ENCODE measurements at regions not wholly inside any gene's neighbourhood (a gene's known extent, or its start where the extent isn't known, plus 50 kb on each side); places are given as distances from the start of the nearest gene placed in this dataset.

DNA sequence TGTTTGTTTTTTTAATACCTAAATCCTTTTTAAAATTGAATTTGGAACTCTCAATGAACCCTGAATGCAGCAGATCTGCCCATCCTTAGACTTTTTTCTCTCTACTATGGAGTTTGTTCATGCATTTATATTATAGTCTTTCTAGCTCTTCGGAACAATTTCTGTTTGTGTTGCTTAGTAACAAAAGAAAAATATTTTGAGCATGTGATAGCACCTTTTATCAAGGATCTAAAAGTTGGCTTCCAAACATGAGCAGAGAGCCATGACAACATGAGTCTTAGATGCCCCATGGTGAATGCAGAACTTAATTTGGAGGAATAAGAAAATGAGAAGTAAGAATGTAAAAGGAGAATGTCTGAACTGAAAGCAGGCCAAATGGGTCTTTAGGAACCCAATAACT, 133.7 kb downstream of the EDN1 start:
- no peak for DNase-seq (ENCODE audit: low spot score)

DNA sequence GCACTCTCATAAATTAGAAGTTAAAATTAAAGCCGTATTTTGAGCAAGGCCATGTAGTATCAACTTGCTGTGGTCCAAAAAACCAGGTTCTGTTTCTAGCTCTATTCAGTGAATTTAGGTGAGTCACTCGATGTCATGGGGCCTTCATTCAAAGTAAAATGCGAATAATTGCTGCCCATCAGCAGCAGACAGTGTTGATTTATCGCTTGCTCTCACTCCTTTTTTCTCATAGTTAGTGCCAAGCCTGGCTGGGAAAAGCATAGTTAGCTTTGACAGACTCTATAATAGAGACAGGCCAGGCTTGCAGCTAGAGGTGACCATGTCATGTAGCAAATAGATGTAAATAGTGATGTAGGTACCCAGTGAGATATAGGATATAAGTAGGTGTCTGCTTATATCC, 136.0 kb downstream of the EDN1 start:
- DNase-seq (ENCODE audit: low spot score): no peak

DNA sequence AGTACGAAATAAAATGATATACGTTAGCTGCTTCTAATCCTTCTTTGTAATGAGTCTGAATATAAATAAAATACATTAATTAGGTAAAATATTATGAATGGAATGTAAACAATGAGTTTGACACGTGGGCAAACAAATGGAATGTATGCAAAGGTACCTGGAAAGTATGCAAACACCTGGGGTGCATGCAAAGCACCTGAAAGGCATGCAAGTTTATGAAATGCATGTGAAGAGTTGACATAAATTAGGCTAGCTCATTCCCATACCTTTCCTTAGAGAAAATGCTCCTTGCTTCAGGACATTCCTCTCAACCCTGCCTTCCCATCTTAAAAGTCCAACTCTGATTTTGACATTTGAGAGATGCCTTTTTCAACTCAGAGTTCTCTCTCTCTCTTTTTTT, 140.9 kb downstream of the EDN1 start:
- DNase-seq (ENCODE audit: low spot score): no peak

DNA sequence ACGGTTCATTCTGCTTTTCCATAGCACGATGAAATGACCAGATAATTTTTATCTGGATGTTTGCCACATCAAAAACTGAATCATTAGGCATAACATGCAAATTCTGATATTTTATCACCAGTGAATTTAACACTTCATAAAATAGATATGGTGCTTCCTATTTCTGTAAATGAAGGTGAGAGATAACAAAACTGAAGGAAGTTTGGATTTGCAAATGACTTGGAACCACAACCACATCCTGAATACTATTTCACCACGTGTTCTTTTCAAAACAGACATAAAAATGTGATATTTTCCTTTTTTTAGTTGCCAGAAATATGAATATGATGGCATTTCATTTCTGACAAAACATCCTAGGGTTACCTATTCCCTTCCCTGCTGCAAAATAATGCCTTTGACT, 146.1 kb downstream of the EDN1 start:
- no peak for DNase-seq (ENCODE audit: low spot score)

DNA sequence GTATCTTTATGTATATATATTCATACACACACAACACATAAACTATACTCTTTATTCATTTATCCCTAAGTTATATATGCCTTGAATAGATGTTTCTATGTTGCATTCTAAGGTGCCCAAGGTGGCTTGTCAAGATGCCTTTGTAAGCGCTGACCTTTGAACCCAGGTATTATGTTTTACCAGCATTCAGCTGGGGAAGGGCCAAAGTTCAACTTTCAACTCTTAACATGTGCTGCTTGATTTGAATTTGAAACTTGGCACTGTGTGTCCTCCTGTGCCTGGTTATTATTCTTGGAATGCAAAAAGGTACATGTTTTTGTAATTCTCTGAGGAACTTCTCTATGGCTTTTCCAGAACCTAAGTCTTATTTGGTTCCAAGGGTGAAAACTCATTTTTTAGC, 146.5 kb downstream of the EDN1 start:
- DNase-seq (ENCODE audit: low spot score): no peak

DNA sequence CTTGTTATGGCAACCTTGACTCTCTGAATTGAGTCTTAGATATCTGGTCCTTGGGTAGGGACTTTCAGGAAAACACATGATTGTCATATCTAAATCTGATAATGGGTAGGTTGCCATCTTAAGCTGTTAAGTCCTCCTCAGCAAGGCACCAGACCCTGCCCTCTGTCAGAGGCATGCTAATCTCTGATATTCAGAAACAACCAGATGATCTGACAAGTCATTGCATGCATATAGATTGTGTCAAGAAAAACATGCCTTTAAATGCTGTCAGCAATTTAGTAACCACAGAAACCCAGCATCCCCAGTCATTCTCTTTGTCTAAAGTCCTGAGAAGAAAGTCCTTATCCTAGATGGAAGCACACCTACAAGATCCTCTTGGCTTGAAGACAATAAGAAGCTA, 149.1 kb downstream of the EDN1 start:
- DNase-seq (ENCODE audit: low spot score): no peak

DNA sequence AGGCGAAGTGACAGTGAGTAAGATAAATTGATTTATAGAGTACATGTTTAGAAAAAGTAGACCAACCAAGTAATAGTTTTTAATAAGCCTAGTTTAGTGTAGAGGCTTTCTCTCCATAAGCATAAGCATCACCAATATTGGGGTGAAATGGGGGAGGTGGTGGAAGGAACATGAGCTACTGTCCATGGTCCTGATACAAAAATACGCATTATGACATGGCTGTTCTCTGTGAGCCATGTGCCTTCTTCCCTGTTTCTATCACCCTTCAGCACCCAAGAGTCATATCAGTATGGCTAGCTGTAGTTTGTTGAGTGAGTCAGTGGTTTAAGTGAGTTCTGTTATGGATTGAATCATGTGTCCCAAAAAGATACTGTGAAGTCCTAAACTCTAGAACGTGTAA, 150.8 kb downstream of the EDN1 start:
- DNase-seq (ENCODE audit: low spot score): no peak

DNA sequence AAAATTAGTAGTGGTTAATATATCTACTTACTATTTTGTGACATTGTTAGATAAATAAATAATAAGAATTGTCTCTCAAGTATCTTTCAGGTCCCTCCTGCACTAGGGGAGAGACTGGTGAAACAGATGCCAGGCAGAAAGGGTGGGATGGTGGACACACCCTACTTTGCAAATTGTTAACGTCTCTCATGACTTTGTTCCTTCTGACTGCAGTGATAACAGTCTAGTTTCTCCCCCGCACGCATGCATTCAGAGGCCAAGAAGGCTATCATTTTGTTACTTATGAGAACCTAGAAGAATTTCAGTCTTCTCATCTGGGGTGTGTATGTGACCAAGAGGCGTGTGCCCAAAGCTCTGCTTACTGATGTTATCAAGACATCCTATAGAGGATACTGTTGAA, 152.3 kb downstream of the EDN1 start:
- DNase-seq (ENCODE audit: low spot score): no peak

DNA sequence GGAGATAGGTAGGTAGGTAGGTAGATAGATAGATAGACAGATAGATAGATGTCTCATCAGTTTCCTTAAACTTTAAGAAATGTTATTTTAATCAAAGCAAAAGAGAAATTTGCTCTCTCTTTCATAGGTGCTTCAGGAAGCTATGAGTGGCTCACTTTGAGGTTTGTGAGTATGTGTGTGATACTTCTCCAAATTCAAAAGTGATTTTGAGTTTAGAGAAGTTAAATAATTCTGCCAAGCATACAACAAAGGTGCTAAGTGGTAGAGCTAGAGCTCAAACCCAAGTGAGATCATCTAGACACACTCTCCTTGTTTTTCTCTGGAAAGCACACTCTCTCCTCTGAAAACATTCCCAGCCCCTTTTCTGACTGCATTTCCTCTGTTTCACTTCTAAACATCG, 156.2 kb downstream of the EDN1 start:
- no peak for DNase-seq (ENCODE audit: low spot score)

DNA sequence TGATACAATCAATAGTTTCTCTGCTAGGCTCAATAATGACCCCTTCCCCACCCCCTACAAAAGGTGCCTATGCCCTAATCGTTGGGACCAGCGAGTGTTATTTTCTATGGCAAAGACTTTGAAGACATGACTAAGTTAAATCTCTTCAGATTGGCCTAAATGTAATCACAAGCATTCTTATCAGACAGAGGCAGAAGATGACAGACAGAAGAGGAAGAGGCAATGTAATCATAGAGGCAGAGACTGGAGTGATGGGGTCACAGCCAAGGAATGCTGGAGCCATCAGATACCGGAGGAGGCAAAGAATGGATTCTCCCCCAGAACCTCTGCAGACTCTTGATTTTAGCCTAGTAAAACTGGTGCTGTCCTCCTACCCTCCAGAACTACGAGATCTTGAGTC, 159.3 kb downstream of the EDN1 start:
- no peak for DNase-seq (ENCODE audit: low spot score)

DNA sequence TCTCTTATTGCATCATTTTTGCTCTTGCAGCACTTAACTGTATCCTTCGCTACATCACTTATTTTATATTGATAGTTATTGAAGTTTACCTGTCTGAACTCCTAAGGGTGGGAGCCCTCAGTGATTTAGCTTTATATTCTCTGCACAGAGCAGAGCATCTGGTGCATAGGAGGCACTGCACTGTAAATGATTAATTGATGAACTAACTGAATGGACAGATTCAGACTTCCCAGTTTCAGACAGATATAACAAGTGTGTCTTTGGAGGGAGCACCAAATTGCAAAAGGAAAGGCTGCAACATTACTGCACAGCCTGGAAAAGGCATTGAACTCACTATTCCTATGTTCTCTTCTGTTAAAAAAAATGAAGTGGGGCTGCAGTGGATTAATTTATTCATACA, 160.3 kb downstream of the EDN1 start:
- no peak for DNase-seq (ENCODE audit: low spot score)

DNA sequence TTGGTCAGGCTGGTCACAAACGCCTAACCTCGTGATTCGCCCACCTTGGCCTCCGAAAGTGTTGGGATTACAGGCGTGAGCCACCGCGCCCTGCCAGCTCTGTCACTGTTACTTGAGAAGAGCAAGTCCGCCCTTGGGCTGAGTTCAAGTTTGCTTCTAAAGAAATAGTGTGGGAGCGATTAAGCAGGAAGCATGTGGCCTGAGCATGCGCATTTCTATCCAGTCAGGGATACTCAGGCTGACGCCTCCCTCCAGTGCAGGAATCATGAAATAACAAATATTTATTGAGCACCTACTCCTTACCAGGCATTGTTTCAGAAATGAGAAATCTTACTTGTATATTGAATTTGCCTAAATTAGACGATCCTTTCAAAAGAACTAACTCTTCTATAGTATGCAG, 166.2 kb downstream of the EDN1 start:
- no peak for DNase-seq (ENCODE audit: low spot score)

DNA sequence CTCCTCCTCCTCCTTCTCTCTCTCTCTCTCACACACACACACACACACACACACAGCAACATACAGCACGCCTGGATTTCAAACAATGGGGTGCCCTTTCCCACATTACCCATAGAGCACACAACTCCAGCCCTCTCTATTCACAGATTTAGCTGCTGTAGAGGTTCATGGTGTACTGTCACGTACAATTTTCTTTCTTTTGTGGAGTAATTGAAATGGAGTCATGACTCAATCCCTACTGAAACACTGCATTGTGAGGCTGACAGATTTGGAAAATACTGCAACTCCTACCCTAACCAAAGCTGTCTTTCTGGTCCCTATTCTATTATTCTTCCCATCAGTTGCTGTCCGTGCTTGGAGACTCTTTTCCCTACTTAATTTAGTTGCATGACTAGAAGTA, 166.9 kb downstream of the EDN1 start:
- no peak for DNase-seq (ENCODE audit: low spot score)

DNA sequence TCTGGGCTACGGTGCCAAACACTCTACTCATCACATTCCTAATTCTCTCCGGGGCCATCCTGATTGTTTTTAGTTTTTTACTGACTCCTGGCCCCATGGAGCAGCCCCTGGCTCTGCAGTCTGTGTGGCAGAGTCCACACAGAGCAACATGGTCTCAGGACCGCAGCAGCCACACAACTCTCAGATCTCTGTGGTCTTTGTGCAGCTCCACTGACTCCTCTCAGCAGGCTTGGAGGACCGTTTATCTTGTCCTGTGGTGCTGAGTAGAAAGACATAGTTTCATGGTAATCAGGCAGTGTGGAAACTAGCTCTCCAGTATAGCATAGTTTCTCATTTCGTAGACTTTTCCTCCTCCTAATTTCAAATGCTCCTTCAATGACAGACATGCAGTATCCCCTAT, 168.4 kb downstream of the EDN1 start:
- DNase-seq (ENCODE audit: low spot score): no peak

DNA sequence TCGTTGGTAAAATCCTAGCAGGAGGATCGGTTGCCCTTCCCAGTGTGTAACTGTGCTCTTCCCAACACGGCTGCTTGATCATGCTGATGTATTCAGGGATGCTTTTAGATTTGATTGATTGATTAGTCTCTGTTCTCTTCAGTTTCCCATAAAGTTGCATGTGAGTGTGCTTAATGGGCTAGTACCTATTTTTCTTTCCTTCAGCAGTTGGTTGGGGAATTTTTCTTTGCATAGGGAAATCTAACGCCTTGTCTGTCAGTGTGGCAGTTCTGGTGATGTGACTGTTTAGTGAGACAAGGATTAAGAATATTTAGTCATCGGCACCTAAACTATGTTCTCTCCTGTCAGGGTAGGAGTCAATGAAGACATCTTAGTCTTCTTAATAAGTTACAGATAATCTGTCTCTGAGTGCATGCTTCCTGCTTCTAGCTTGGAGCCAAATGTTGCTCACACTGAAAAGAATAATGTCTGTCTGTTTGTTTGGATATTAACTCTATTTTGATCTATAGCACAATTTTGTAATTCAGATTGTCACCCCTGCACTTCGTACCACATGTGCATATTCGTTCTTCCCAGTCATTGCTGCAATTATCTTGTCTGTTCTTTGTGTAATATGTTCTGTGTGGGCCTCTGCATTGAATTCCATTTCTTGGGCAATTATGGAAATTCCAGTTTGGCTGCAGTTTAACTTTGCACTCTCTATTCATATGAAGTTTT, 169.9 kb downstream of the EDN1 start:
- DNase-seq (ENCODE audit: low spot score): no peak

DNA sequence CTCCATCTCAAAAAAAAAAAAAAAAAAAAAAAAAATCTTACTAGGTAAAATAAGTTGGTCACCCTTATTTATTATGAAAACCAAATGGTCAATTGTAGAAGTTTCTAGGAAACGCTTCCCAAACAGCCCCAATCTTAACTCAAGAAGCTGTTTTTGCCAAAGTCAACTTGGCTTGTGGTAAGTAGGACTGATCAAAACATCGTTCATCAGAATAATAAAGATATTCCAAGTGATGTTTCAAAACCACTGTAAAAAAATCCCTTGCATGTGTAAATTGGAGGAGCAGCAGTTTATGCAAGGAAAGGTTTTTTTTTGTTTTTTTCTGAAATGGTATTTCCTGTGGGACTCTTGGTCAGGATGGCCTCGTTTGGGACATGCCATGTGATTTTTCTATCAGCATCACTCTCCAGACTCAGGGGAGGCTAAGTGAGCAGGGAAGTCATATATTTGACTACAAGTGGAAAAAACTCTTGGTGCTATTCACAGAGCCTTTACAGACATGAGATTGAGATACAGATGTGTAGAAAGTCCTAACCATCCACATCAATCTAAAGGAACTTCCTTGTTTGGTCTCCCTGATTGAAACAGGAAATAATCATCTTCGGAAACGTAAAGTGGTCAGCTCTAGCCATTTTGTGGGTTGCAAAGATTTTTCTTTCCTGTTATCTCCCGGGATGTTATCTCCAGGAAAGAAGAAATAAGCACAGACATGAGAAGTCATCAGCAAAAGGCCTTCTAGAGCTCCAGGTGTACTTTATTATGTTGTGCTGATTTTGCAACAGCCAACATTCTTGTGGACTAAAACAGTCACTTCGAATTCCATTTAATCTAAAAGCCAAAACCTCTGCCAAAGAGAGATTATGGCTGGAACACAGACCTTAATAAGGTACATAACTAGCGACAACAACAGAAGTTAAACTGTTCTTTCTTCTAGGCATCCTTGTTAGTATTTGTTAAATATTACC, 177.8 kb downstream of the EDN1 start:
- no peak for DNase-seq (ENCODE audit: low spot score)

DNA sequence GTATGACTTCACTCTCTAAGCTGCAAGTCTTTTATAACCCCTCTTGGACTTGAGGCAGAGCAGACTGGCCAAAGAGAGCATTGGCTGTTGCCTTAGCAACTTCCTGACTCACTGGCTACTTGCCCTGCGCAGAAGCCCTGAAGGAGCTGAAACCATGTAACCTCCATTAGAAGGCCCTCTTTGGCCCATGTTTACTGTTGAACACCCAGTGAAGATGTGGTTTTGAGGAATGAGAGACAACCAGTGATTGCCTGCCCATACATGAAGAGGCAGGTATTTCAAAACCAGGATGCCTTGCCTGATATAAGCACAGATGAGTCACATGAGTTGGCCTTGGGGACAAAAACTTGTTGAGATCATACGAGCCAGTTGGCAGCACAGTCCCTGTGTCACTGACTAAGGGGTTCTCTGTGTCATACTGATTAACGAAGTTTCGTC, 182.5 kb downstream of the EDN1 start:
- no peak for DNase-seq (ENCODE audit: low spot score)

DNA sequence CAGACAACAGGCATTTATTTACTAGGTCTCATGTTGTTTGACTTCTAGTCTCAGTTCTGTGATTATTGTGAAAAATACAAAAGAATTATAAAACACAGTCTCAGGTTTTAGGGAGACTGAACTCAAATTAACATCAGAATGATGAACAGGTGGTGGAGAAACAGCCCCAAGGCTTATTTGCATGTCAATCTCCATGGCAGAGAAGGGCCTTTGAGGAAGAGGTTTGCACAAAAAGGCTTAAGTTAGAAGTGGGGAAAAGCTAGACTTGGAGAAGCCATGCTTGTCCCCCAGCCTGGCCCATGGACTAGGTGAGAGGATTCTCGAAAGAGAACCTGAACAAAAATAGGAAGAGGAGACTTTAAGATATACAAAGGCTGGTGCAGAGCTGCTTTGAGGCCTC, 183.3 kb downstream of the EDN1 start:
- DNase-seq (ENCODE audit: low spot score): no peak

DNA sequence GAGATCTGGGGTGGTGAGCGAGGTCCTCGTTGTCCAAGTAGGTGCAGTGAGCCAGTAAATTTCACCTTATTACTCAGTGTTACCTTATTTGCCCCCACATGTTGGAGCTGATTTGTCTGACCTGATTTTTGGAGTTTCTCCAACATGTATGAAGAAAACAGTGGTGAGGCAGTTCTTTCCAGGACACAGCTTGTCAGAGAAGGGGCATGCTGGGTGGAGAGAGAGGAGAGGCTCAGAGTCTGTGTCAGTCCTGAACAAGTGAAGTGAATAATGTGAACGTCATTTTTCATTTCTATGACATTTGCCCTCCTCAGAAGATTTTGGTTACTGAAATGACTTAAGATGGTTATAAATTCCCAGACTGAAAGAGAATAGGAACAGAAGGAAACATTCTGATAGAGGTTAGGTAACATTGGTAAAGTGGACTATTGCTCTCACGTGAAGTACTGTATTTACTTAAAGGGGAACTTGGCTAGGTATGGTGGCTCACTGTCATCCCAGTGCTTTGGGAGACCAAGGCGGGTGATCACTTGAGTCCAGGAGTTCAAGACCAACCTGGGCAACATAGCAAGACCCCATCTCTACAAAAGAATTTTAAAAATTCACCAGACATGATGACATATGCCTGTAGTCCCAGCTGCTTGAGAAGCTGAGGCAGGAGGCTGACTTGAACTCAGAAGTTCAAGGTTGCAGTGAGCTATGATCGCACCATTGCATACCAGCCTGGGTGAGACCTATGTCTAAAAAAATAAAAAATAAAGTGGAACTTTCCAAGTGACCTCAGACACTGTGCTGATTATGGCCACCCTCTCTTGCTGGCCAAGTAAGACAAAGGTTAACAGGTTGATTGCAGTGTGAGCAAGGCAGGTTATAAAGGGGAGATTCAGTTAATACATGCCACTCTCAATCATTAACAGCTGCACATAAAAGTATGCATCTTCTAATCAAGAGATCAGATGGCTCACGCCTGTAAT, 184.3 kb downstream of the EDN1 start:
- no peak for DNase-seq (ENCODE audit: low spot score)

DNA sequence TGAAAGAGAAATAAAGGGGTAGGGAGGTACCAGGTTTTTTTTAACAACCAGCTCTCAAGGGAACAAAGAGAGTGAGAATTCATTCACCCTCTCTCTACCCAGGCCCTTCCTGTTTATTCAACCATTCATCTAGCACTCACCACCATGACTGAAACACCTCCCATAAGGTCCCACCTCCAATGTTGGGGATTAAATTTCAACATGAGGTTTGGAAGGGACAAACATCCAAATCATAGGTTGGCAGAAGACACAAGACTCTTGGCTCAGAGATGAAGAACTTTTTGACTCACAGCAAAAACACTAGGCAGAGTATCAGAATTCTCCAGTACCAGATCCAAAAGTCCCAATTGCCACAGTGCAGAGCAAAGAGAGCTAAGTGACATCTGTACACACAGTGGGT, 186.3 kb downstream of the EDN1 start:
- no peak for DNase-seq (ENCODE audit: low spot score)

DNA sequence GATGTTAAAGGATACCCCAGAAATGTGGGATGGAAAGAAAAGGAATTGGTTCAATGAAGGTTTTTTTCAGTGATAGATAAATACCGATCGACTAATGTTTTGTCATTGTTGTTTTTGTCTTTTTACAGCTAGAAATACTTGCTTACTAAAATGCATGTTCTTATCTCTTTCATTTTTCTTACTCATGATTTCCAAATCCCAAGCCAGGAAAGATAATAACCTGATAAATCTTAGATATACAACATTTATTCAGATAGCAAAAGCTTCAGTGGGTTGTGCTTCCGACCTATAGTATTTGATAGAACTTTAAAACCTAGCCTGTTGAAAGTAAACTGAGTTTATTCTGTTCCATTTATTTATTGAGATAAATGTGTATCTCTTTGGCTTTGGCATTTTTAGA, 187.5 kb downstream of the EDN1 start:
- DNase-seq (ENCODE audit: low spot score): no peak

DNA sequence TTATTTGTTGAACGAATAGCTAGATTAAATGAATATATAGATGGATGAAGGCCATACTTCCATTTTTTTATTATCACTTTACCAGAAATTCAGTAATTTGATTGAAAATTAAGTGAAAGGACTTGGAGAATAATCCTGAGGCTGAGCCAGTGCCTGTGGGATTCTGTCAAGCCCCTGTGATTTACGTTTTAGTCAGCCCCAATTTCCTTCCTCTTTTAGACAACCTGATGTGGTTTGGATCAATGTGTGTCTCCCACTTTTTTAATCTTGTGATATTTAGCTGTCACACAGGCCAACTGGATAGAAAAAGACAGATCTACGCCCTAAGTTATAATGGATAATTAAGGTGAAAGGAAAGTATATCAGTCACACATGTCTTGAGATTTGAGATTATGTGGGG, 188.8 kb downstream of the EDN1 start:
- DNase-seq (ENCODE audit: low spot score): no peak
